SJSA1 (cell line): ENCODE measurements at regions not wholly inside any gene's neighbourhood (a gene's known extent, or its start where the extent isn't known, plus 50 kb on each side); places are given as distances from the start of the nearest gene placed in this dataset.
"Not testable (repeated sequence)": the region's sequence is repeated elsewhere in the genome, so short reads cannot be mapped to it uniquely, and the experiment has no call there.

Experiments
- DNase-seq, 2 experiments: peaks; one replicate each; pipeline ENCODE4 v3.0.0-alpha.2; 2015 to 2020; ENCODE audit warnings: low spot score in 2 of 2, low read depth in 1 of 2
- H3K27ac ChIP-seq: fragments of 250-450 bp; sonication (Bioruptor Pico); 2 replicates; pipeline ENCODE4 v1.5.1; 2020; ENCODE audit warnings: mild to moderate bottlenecking, moderate library complexity
- H3K27me3 ChIP-seq: fragments of 250-450 bp; sonication (Bioruptor Pico); replicated peaks from 2 replicates; pipeline ENCODE4 v1.5.1; 2020; ENCODE audit warnings: mild to moderate bottlenecking, moderate library complexity
- H3K36me3 ChIP-seq: fragments of 250-450 bp; sonication (Bioruptor Pico); 2 replicates; pipeline ENCODE4 v1.5.1; 2020; ENCODE audit warnings: mild to moderate bottlenecking
- H3K4me1 ChIP-seq: fragments of 250-450 bp; sonication (Bioruptor Pico); replicated peaks from 2 replicates; pipeline ENCODE4 v1.6.1; 2021; ENCODE audit warnings: mild to moderate bottlenecking
- H3K4me3 ChIP-seq: fragments of 250-450 bp; sonication (Bioruptor Pico); 2 replicates; pipeline ENCODE4 v1.5.1; 2020; ENCODE audit warnings: mild to moderate bottlenecking
- H3K9me3 ChIP-seq: fragments of 250-450 bp; sonication (Bioruptor Pico); replicated peaks from 2 replicates; pipeline ENCODE4 v1.5.1; 2020; ENCODE audit warnings: mild to moderate bottlenecking

DNA sequence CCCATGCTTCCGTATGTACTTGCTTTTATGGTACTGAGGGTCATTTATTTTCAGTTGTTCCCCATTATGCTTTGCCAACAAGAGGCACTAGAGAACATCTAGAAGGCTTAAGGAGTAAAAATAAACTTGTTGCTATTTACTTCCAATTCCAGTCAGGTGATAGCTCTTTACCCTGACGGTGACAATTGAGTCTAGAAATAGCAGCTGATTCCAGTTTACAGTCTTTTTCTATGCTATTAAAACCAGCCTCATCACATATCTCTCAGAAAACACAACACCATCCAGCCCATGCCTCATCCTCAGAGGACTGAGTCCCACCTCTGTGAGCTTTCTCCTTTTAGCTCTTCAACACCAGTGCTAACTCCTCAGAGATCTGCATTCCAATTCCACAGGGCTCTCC, 327.0 kb downstream of the GPD2 start:
- no peak for DNase-seq
- H3K27ac ChIP-seq = no peak overlapping the region
- no peaks in the 10 kb centered on the region for H3K9me3 ChIP-seq
- H3K4me3 ChIP-seq = no peak overlapping the region
- no peaks in the 10 kb centered on the region for H3K4me1 ChIP-seq
- H3K27me3 ChIP-seq = no peaks in the 10 kb centered on the region
- H3K36me3 ChIP-seq = no peaks in the 10 kb centered on the region

GRCh38 chr2:156765043-156765442, 328.9 kb downstream of the GPD2 start:
- Histone ChIP-seq H3K36me3 (no peaks in the 10 kb centered on the region), H3K27ac (no peak overlapping the region), H3K27me3 (no peaks in the 10 kb centered on the region), H3K4me3 (no peak overlapping the region), H3K9me3 (no peaks in the 10 kb centered on the region), H3K4me1 (no peaks in the 10 kb centered on the region)
- DNase-seq = no peak

DNA sequence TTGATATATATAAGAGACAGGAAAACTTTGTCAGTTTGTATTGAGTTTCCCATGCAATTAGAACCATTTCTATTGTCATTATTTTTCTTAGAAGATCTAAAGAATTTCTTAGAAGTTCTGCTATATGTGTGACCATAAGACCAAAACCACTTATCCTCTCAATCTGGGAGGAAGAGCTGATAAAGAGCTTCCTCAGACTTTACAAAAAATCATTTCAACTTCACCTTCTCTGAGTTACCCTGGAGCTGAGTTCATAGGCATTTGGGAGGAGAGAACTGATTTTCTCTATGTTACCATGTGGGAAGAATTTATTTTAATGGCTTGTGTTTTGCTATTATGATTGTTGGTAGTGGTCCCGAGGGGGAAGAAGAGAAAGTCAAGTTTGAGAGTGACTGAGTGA, 329.3 kb downstream of the GPD2 start:
- DNase-seq = no peak
- Histone ChIP-seq H3K4me1 (no peaks in the 10 kb centered on the region), H3K27ac (no peak overlapping the region), H3K27me3 (no peaks in the 10 kb centered on the region), H3K36me3 (no peaks in the 10 kb centered on the region), H3K4me3 (no peak overlapping the region), H3K9me3 (no peaks in the 10 kb centered on the region)

DNA sequence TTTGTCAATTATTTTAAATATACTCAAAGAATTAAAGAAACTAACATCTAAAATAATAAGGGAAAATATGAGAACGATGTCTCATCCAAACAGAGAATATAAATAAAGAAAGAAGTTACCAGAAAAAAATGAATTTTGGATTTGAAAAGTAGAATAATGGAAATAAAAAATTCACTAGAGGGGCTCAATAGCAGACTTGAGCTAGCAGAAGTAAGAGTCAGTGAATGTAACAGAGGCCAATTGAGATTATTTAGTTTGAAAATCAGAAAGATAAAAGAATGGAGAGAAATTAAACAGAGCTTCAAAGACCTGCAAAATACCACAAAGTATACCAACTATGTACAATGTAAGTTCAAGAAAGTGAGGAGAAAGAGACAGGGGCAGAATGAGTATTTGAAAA, 333.6 kb downstream of the GPD2 start:
- Histone ChIP-seq H3K4me3 (no peak overlapping the region), H3K27ac (no peak overlapping the region), H3K9me3 (no peaks in the 10 kb centered on the region), H3K27me3 (no peaks in the 10 kb centered on the region), H3K36me3 (no peaks in the 10 kb centered on the region), H3K4me1 (no peaks in the 10 kb centered on the region)
- no peak for DNase-seq

DNA sequence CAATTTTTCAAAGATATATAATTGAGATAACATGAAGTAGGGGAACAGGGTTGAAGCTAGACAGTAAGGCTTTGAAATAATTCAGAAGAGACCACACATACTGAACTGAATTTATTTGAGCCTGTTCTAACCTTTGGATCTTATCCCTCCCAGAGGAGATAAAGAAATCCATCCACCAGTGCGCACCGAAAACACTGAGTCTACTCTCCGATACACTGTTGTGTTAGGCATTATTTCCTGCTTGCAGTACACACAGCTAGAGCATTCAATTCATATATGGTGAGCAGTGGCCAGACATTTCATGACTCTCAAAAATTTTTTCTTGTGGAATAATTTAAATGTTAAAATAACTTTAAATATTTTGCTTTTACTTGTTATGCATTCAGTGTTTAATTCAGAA, 342.7 kb downstream of the GPD2 start:
- H3K9me3 ChIP-seq = no peaks in the 10 kb centered on the region
- H3K4me1 ChIP-seq = no peaks in the 10 kb centered on the region
- no peak for DNase-seq
- H3K27me3 ChIP-seq = no peaks in the 10 kb centered on the region
- H3K36me3 ChIP-seq = no peaks in the 10 kb centered on the region
- no peak overlapping the region for H3K4me3 ChIP-seq
- H3K27ac ChIP-seq = no peak overlapping the region

DNA sequence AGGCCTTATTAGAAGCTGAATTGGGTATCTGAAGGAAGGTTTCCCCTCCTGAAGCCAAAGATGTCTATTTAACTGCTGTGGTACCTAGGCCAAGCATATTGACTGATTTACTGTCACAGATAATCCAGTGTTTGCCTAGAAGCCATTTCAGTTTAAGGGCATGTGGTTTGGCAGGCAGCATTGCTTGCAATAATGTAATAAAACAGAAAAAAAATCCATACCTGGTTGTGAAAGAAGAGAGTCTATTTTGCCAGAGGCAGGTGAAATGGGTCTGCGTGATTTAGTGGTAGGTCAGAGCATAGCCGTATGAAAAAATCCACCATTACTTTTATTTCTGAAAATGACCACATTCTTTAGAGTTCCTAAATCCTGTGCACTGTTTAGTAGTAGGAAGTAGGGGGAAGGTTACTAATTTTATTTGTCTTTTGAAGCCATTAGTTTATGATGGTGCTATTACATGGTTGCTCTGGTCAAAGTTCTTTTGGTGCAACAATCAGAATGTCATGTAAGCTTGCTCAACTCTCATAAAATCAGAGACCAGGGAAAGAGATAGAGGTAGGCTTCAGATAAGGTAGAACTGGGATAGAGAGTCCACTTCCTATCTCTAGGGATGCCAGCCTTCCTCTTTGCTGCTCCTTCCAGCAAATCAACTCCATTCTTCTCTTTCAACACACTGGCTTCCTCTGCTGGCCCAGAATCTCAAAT, 343.4 kb downstream of the GPD2 start:
- H3K4me3 ChIP-seq = no peak overlapping the region
- no peaks in the 10 kb centered on the region for H3K27me3 ChIP-seq
- no peak for DNase-seq
- H3K27ac ChIP-seq = no peak overlapping the region
- no peaks in the 10 kb centered on the region for H3K9me3 ChIP-seq
- no peaks in the 10 kb centered on the region for H3K36me3 ChIP-seq
- H3K4me1 ChIP-seq = no peaks in the 10 kb centered on the region

- DNase-seq, H3K27me3 ChIP-seq, H3K4me3 ChIP-seq, H3K36me3 ChIP-seq, H3K9me3 ChIP-seq, H3K27ac ChIP-seq, H3K4me1 ChIP-seq: not testable (repeated sequence)
Measured at GRCh38 chr2:156781677-156782076, 345.5 kb downstream of the GPD2 start.

GRCh38 chr2:156784020-156784701, 348.0 kb downstream of the GPD2 start:
- no peaks in the 10 kb centered on the region for H3K4me1 ChIP-seq
- H3K4me3 ChIP-seq = no peak overlapping the region
- no peaks in the 10 kb centered on the region for H3K9me3 ChIP-seq
- no peaks in the 10 kb centered on the region for H3K27me3 ChIP-seq
- no peaks in the 10 kb centered on the region for H3K36me3 ChIP-seq
- no peak overlapping the region for H3K27ac ChIP-seq
- DNase-seq = no peak

DNA sequence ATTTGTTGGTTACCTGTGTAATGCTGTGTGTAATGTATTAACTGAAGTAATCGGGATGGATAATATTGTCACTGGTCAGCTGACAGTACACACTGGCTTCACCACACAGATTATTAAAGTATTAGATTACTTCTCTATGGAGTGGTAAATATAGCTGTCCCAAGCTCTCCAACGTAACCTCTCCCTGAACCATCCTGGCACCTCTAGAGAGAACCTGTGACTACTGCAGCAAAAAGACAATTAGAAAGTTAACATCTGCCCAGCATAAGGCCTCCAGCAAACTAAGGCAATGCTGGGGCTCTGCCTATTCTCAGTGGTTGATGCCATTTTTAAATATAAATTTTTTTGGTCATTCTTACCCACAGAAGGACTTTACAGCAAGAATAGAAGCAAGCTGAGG, 351.3 kb downstream of the GPD2 start:
- no peaks in the 10 kb centered on the region for H3K36me3 ChIP-seq
- no peaks in the 10 kb centered on the region for H3K27me3 ChIP-seq
- no peak overlapping the region for H3K4me3 ChIP-seq
- no peak for DNase-seq
- no peaks in the 10 kb centered on the region for H3K4me1 ChIP-seq
- no peak overlapping the region for H3K27ac ChIP-seq
- H3K9me3 ChIP-seq = no peaks in the 10 kb centered on the region

- no peak for DNase-seq
- Histone ChIP-seq H3K4me3 (no peak overlapping the region), H3K9me3 (no peaks in the 10 kb centered on the region), H3K27ac (no peak overlapping the region), H3K4me1 (no peaks in the 10 kb centered on the region), H3K36me3 (no peaks in the 10 kb centered on the region), H3K27me3 (no peaks in the 10 kb centered on the region)
Measured at GRCh38 chr2:156790343-156791037, 354.3 kb downstream of the GPD2 start.

GRCh38 chr2:156792242-156792840, 356.2 kb downstream of the GPD2 start:
- H3K36me3 ChIP-seq = no peaks in the 10 kb centered on the region
- no peaks in the 10 kb centered on the region for H3K9me3 ChIP-seq

DNA sequence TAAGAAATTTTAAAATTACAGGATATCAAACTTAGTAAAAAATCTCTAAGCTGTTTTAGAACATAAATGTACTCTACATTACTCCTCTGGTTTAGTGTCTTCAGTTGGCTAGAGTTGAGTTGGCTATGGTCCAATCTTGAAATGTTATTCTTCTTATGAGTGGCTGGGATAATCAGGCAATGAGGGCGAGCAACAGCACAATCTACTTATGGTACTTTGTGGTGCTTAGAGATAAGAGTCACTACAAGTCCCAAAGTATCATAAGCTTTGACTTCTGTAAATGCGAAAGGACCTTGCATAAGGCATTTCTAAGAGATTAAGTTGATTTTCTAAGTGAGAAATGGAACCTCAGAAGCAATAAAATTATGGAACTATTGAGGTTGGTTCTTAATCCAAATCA, 361.7 kb downstream of the GPD2 start:
- no peak for DNase-seq
- 0 out of 2 replicates have a peak, but pooled peaks cover 6% of the 10 kb centered on the region for H3K27me3 ChIP-seq
- H3K36me3 ChIP-seq = no peaks in the 10 kb centered on the region
- no peak overlapping the region for H3K4me3 ChIP-seq
- no peaks in the 10 kb centered on the region for H3K4me1 ChIP-seq
- no peaks in the 10 kb centered on the region for H3K9me3 ChIP-seq
- H3K27ac ChIP-seq = no peak overlapping the region

More at GRCh38 chr2:156792242-156792840, 356.2 kb downstream of the GPD2 start:
- Histone ChIP-seq H3K27me3 (no peaks in the 10 kb centered on the region), H3K27ac (no peak overlapping the region), H3K4me3 (no peak overlapping the region), H3K4me1 (no peaks in the 10 kb centered on the region)
- DNase-seq = no peak

DNA sequence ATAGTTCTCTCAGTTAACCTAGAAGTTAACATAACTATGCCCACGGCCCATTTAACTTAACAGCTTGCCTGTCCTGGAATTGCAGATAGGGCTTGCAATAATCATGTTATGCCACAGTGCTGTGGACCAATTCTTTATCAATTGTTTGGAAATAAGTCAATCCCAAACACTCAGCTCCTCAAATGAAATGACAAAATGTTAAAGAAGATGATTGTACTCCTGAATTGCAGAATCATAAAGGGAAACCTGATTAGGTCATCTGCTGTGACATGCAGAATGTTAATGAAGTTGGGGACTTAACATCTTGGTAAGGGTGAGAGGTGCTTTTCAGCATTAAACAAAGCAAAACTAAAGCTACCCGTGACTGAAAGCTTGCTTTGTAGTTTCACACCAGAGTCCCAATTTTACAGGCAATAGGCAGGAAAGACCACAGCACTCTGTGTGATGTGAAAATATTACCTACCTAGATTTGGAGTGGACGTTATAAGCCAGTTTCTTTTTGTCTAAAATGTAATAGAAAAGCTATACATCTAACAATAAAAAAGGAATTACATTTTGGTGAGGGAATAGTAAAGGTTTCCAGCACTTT, 364.0 kb downstream of the GPD2 start:
- no peak for DNase-seq
- 0 out of 2 replicates have a peak, but pooled peaks cover 8% of the 10 kb centered on the region for H3K27me3 ChIP-seq
- no peak overlapping the region for H3K4me3 ChIP-seq
- no peaks in the 10 kb centered on the region for H3K36me3 ChIP-seq
- H3K9me3 ChIP-seq = no peaks in the 10 kb centered on the region
- H3K4me1 ChIP-seq = no peaks in the 10 kb centered on the region
- no peak overlapping the region for H3K27ac ChIP-seq
